ENCODE measurements at regions not wholly inside any gene's neighbourhood (a gene's known extent, or its start where the extent isn't known, plus 50 kb on each side); places are given as distances from the start of the nearest gene placed in this dataset.
A peak's percentile ranks its signal among the peaks of the same experiment; 100 is the strongest.

GRCh38 chr15:39455471-39455991 lies 125.3 kb upstream of the THBS1 start (continued):
- TF ChIP-seq ZNF318 (CRISPR knock-in tag; IDR thresholded peaks at IDR 0.05) (no peak), TGIF2 (CRISPR knock-in tag; IDR thresholded peaks at IDR 0.05) (no peak), IKZF4 (CRISPR knock-in tag; IDR thresholded peaks at IDR 0.05; ENCODE audit: borderline replicate concordance, low read depth, not compliant biosample characterization) (no peak), ZBTB33 (CRISPR knock-in tag; IDR thresholded peaks at IDR 0.05) (no peak), ZNF281 (CRISPR knock-in tag; IDR thresholded peaks at IDR 0.05; ENCODE audit: borderline replicate concordance) (no peak), SMYD3 (CRISPR knock-in tag; IDR thresholded peaks at IDR 0.05) (no peak), FOXM1 (CRISPR knock-in tag; IDR thresholded peaks at IDR 0.05) (no peak), ZSCAN31 (CRISPR knock-in tag; IDR thresholded peaks at IDR 0.05; ENCODE audit: low read depth) (no peak), ZNF644 (CRISPR knock-in tag; IDR thresholded peaks at IDR 0.05; ENCODE audit: low read depth) (peak; percentile 89), ZNF598 (CRISPR knock-in tag; IDR thresholded peaks at IDR 0.05; ENCODE audit: borderline replicate concordance) (no peak)
